Subcutaneous abdominal adipose tissue (tissue), 5 donors: ENCODE measurements at regions not wholly inside any gene's neighbourhood (a gene's known extent, or its start where the extent isn't known, plus 50 kb on each side); places are given as distances from the start of the nearest gene placed in this dataset.

Experiments used
- H3K27ac ChIP-seq: one replicate; pipeline ENCODE4 v1.7.0; 2013; ENCODE audit warnings: low read depth, mild to moderate bottlenecking, inconsistent platforms, low read length, moderate library complexity
- H3K27me3 ChIP-seq, 5 donors: one replicate each; pipeline ENCODE4 v1.7.0; 2013; ENCODE audit warnings: low read length in 5 of 5, inconsistent platforms in 1 of 5; ENCODE audit not compliant: control insufficient read depth in 5 of 5, insufficient read depth in 4 of 5
- H3K36me3 ChIP-seq, 5 donors: one replicate each; pipeline ENCODE4 v1.7.0; 2013; ENCODE audit warnings: low read length in 5 of 5; ENCODE audit not compliant: control insufficient read depth in 5 of 5, insufficient read depth in 5 of 5
- H3K4me1 ChIP-seq, 5 donors: one replicate each; pipeline ENCODE4 v1.7.0; 2013; ENCODE audit warnings: low read length in 5 of 5, mild to moderate bottlenecking in 3 of 5, moderate library complexity in 1 of 5; ENCODE audit not compliant: control insufficient read depth in 5 of 5, insufficient read depth in 5 of 5
- H3K4me3 ChIP-seq, 5 donors: one replicate each; pipeline ENCODE4 v1.7.0; 2013; ENCODE audit warnings: low read length in 5 of 5, low read depth in 1 of 5
- H3K9ac ChIP-seq, 5 donors: one replicate each; pipeline ENCODE4 v1.7.0; 2013; ENCODE audit warnings: low read length in 5 of 5, mild to moderate bottlenecking in 4 of 5, moderate library complexity in 3 of 5
- H3K9me3 ChIP-seq, 5 donors: one replicate each; pipeline ENCODE4 v1.7.0; 2013; ENCODE audit warnings: low read length in 5 of 5; ENCODE audit not compliant: control insufficient read depth in 5 of 5
- donor health status: healthy.
- donor health status: healthy.
- donor health status: healthy.
- donor health status: healthy.
- donor health status: healthy.

DNA sequence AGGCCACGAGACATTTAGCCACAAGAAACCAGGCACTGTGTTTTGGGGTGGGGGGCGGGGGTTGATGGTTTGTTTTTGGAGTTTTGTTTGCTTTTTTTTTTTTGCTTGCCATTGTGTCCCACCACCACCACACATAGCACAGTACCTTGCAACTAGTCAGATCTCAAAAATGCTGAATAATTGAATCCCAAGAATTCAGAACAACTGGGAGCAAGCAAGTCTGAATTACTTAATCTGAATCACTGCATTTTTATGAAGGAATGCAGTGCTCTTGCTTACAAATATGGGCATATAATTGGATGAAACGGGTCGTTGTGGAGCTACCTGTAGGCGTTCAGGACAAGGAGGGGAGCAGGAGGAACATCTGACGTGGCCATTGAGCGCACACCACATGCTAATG, 151.5 kb upstream of the CDYL start:
- H3K4me3 ChIP-seq, result no peak overlapping the region
- H3K4me1 ChIP-seq, result no peaks in the 10 kb centered on the region
- no peak overlapping the region for H3K27ac ChIP-seq
- no peak overlapping the region for H3K9ac ChIP-seq
- H3K9me3 ChIP-seq, result peaks cover 6 to 12% (median 9%) of the 10 kb centered on the region in 5 donors
- H3K27me3 ChIP-seq, result peaks cover 0 to 2% (median 0%) of the 10 kb centered on the region in 5 donors
- H3K36me3 ChIP-seq, result no peaks in the 10 kb centered on the region

DNA sequence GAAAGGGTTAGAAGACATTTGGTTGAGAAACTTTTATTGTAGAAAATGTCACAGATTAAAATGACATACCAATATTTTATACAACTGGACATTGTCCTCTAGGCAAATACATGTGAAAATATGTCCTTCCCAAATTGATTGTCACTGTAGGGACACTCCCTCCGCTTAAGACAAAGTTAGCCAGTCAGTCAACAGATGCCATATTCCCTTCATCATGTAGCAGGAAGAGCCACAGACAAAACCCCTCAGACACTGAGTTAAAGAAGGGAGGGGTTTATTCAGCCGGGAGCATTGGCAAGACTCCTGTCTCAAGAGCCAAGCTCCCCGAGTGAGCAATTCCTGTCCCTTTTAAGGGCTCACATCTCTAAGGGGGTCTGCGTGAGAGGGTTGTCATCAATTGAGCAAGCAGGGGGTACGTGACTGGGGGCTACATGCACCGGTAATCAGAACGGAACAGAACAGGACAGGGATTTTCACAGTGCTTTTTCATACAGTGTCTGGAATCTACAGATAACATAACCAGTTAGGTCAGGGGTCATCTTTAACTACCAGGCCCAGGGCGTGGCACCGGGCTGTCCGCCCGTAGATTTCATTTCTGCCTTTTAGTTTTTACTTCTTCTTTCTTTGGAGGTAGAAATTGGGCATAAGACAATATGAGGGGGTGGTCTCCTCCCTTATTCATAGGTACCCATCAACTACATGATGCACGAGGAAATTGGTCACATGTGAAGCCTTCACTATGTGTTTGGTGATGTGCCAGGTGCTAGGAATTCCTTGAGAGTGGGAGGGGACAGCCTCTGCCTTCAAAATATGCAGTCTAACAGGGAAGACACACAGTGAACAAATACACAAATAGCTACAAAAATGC, 155.7 kb upstream of the CDYL start:
- no peak overlapping the region for H3K27ac ChIP-seq
- no peaks in the 10 kb centered on the region for H3K9me3 ChIP-seq
- peaks cover 0 to 5% (median 3%) of the 10 kb centered on the region in 5 donors for H3K4me1 ChIP-seq
- peaks cover 0 to 2% (median 0%) of the 10 kb centered on the region in 5 donors for H3K27me3 ChIP-seq
- no peak overlapping the region for H3K9ac ChIP-seq
- no peaks in the 10 kb centered on the region for H3K36me3 ChIP-seq
- no peak overlapping the region for H3K4me3 ChIP-seq

DNA sequence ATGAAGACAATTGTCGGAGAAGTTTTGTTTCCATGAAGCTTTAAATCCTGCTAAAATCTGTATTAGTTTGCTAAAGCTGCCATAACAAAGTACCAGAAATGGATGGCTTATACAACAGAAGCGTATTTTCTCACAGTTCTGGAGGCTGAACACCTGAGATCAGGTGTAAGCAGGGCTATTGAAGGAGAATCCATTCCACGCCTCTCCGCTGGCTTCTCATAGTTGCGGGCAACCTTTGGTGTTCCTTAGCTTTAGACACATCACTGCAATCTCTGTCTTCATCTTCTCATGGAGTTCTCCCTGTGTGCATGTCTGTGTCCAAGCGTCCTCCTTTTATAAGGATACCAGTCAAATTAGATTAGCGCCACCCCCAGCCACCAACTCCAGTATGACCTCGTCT, 159.9 kb upstream of the CDYL start:
- Histone ChIP-seq H3K9ac (no peak overlapping the region), H3K27me3 (no peaks in the 10 kb centered on the region), H3K4me1 (peaks cover 17 to 26% (median 23%) of the 10 kb centered on the region in 5 donors), H3K4me3 (no peak overlapping the region), H3K9me3 (no peaks in the 10 kb centered on the region), H3K27ac (no peak overlapping the region), H3K36me3 (no peaks in the 10 kb centered on the region)

DNA sequence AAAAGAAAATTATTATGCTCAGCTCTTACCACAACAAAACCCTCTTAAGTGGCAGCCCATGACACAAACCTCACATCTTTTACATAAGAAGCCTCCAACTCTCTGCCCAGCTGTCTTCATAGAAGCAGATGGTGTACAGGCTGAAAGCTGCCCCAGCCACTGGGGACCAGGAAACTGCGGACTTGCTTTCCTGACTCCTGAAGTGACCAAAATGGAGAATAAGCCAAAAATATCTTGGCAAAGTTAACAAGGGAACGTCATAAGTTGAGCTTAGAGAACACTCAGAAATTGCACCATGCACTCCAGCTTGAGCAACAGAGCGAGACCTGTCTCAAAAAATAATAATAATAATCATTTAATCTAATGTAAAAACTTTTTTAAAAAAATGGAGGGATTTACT, 160.3 kb upstream of the CDYL start:
- Histone ChIP-seq H3K9me3 (no peaks in the 10 kb centered on the region), H3K4me1 (peaks cover 17 to 30% (median 26%) of the 10 kb centered on the region in 5 donors), H3K9ac (no peak overlapping the region), H3K27ac (no peak overlapping the region), H3K27me3 (no peaks in the 10 kb centered on the region), H3K4me3 (no peak overlapping the region), H3K36me3 (no peaks in the 10 kb centered on the region)

DNA sequence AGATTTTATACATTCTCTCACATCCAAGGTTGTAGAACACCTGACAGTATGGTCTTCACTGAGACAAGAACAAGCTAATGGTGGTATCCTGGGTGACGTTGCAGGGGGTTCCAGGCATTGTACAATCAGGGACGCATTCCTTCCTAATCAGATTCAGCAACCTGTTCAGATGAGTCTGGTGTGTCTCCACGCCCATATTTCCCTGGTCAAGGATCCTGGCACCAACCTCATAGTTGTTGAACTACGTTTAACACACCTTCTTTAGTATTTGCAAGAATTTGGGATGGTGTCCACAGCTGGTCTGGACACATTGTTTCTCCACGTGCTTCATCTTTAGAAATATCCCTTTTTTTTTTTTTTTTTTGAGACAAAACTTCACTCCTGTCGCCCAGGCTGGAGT, 161.0 kb upstream of the CDYL start:
- Histone ChIP-seq H3K9me3 (no peaks in the 10 kb centered on the region), H3K4me3 (no peak overlapping the region), H3K9ac (no peak overlapping the region), H3K4me1 (peaks cover 22 to 35% (median 32%) of the 10 kb centered on the region in 5 donors), H3K27ac (no peak overlapping the region), H3K27me3 (no peaks in the 10 kb centered on the region), H3K36me3 (no peaks in the 10 kb centered on the region)

DNA sequence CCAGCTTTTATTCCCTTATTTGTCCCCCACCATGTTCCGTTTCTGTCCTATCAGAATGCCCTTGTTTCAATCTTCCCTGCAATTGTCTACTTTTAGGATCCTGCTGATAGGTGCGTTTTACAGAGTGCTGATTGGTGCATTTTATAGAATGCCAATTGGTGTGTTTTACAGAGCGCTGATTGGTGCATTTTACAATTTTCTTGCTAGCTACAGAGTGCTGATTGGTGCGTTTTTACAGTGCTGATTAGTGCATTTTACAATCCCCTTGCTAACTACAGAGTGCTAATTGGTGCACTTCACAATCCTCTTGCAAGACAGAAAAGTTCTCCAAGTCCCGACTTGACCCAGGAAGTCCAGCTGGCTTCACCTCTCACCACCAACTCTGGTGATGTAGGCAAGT, 161.6 kb upstream of the CDYL start:
- Histone ChIP-seq H3K9ac (no peak overlapping the region), H3K4me3 (no peak overlapping the region), H3K27ac (no peak overlapping the region), H3K9me3 (no peaks in the 10 kb centered on the region), H3K36me3 (no peaks in the 10 kb centered on the region), H3K4me1 (peaks cover 22 to 36% (median 34%) of the 10 kb centered on the region in 5 donors), H3K27me3 (no peaks in the 10 kb centered on the region)

DNA sequence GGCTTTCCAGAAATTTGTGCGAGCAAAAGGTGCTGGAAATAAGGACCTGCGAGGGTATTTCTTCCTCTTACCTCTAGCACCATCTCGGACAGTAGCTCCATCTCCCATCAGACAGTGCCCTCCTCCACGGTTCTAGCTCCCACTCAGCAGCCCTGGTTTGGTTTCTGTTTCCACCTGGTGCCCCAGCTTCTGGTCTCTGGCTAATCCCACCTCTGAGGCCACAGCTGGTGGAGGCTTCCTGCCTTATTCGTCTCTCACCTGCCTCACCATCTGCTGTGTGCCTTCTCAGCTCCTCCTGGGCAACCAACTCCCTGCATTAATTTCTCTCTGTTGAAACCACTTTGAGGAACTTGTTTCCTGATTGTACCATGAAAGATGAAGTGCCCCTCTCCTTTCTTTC, 162.4 kb upstream of the CDYL start:
- Histone ChIP-seq H3K36me3 (no peaks in the 10 kb centered on the region), H3K4me1 (peaks cover 22 to 36% (median 34%) of the 10 kb centered on the region in 5 donors), H3K9me3 (no peaks in the 10 kb centered on the region), H3K27ac (no peak overlapping the region), H3K4me3 (no peak overlapping the region), H3K27me3 (no peaks in the 10 kb centered on the region), H3K9ac (no peak overlapping the region)

DNA sequence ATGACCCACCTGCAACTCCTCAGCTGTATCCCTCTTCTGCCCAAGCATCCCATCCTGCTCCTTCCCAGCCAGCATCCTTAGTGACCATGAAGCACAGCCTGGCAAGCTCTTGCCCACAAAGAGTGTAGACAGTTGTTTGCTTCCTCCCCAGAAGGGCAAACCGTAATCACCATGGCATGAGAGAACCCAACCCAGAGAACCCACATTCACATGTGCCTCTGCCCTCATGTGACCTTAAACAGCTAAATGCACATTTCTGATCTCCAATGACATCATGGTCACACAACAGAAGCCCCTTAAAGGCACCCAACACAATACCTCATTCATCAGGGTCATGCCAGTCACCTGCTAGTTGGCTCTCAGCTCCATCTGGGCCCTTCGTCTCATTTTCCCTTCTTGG, 162.8 kb upstream of the CDYL start:
- Histone ChIP-seq H3K27ac (peak overlapping the region; percentile 24), H3K27me3 (no peaks in the 10 kb centered on the region), H3K4me3 (no peak overlapping the region), H3K4me1 (peaks cover 22 to 38% (median 34%) of the 10 kb centered on the region in 5 donors), H3K9me3 (no peaks in the 10 kb centered on the region), H3K9ac (no peak overlapping the region), H3K36me3 (no peaks in the 10 kb centered on the region)

DNA sequence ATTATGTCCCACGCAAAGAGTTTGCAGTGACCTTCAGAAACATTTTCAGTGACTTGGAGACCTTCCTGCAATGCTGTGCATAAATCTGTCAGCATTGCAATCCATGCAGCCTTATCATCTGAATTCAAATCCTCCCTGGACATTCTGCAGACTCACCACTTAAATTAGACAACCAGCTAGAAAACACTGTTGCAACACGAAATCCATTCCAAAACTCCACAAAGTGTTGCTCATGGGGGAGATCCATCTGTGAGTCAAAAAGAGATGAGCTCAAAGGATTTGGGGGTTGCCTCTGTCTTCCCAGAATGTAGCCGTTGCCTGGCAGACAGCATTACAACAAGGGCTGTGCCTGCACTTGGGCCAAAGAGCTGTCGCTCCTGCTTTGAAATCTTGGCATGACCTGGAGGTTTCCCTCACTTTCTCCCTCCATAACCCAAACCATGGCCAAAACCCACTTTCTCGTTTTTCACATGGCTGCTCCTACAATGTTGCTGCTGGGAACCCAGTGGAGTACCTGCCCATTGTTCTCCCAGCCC, 163.5 kb upstream of the CDYL start:
- H3K36me3 ChIP-seq, result no peaks in the 10 kb centered on the region
- H3K27ac ChIP-seq, result peak overlapping the region; percentile 24
- H3K9me3 ChIP-seq, result no peaks in the 10 kb centered on the region

DNA sequence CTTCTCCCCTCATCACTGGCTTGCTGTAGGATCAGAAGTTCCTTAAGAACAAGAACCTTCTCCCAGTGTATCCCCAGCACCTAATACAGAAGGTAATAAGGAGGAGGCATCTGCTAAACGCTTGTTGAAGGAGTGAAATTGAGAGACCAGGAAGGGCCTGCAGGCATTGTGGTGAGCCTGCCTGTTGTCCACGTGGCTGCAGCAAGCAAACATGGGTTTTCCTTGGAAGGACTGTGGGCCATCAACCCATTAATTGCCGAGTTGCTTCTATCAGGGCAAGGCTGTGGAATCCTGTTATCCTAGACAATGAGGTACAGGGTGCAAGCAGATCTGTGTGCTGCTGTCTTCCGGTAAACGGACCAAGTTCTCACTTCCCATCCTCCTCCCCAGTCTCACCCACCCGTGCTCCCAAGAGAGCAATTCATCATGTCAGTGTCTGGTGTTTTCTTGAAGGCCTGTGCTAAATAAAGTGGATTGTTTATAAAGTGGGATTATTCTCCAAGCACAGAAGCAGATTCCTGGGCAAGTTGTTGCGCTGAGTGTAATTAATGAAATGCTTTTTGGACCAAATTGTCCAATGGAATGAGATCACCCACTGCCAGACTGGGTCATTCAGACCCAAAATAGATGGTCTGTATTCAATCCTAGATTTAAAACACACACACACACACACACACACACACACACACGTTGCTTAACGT, 164.6 kb upstream of the CDYL start:
- H3K4me1 ChIP-seq, result peaks cover 22 to 52% (median 47%) of the 10 kb centered on the region in 5 donors

More for the DNA sequence above, 163.5 kb upstream of the CDYL start:
- no peak overlapping the region for H3K4me3 ChIP-seq
- H3K4me1 ChIP-seq, result peaks cover 22 to 41% (median 36%) of the 10 kb centered on the region in 5 donors
- no peak overlapping the region for H3K9ac ChIP-seq
- no peaks in the 10 kb centered on the region for H3K27me3 ChIP-seq

More for the DNA sequence above, 164.6 kb upstream of the CDYL start:
- Histone ChIP-seq H3K27ac (peak overlapping the region; percentile 6), H3K9me3 (no peaks in the 10 kb centered on the region), H3K36me3 (no peaks in the 10 kb centered on the region), H3K9ac (no peak overlapping the region), H3K4me3 (no peak overlapping the region), H3K27me3 (no peaks in the 10 kb centered on the region)
